NOMO-1 treated with DMSO at 0.1 percent for 48 hours (cell line): ENCODE measurements at regions not wholly inside any gene's neighbourhood (a gene's known extent, or its start where the extent isn't known, plus 50 kb on each side); places are given as distances from the start of the nearest gene placed in this dataset.
"Not testable (repeated sequence)": the region's sequence is repeated elsewhere in the genome, so short reads cannot be mapped to it uniquely, and the experiment has no call there.

Experiments
- DNase-seq: peaks from one replicate; lab custom pipeline; 2025; ENCODE audit not compliant: unreplicated experiment; lab: John Stamatoyannopoulos, UW

DNA sequence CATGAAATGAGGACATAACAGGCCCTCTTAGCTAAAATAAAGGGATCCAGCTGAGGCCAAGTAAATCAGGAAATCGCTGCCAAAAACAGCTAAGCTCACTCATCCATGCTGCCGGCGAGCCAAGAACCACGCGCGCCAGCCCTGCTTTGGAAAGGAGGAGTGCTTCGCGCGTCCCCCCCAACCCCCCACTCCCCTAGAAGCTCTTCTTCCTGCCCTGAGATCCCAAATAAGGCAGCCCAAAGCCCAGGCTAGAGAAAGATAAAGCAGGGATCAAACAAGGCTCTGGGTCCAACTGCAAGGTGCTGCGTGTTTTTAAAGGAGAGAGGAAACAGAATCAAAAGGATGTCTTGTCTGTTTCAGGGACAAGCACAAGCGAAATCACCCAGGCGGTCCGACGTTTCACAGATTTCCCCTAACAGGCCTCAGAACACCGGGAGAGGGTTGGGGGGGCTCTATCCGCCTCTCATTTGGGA is 168.3 kb upstream of the AUTS2 start:
- no peak for DNase-seq

DNA sequence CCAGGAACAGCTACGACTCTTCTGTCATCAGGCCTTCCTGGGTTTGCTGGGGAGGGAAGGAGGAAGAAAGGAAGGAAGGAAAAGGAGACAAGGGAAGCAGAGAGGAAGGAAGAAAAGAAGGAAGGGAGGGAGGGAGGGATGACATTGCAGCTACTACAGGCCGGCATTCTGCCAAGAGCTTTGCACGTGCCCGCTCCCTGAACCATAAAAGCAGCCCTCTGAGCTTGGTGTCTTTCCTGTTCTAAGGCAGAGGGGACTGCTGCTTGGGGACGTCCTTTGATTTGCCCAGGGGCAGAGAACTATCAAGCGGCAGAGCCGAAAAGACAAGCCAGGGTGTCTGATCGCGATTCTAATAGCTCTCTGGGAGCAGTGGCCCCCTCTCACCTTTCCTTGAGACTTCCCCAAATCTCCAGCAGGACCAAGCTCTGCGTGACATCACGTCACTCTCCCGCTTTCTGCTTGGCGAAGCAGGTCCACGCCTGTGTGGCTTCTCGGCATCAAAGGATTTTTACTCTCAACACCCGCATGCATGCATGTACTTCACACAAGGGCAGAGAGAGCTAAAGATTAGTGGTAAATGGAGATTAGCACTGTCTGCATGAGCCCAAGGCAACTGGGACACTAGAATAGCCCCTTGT is 167.8 kb upstream of the AUTS2 start:
- no peak for DNase-seq

DNA sequence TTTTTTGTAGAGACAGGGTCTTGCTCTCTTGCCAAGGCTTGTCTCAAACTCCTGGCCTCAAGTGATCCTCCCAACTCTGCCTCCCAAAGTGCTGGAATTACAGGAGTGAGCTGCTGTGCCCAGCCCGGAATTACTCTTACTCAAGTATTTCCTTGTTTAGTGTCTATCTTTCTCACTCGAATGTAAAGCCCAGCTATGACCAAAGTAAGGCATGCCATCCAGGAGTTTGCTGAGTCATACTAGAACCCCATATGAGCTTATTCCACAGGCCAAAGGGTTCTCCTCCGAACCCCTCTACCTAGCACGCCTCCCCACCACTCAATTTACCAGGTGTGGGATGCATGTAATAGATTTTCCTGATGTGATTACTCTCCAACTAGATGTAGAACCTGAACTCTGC is 166.6 kb upstream of the AUTS2 start:
- no peak for DNase-seq

DNA sequence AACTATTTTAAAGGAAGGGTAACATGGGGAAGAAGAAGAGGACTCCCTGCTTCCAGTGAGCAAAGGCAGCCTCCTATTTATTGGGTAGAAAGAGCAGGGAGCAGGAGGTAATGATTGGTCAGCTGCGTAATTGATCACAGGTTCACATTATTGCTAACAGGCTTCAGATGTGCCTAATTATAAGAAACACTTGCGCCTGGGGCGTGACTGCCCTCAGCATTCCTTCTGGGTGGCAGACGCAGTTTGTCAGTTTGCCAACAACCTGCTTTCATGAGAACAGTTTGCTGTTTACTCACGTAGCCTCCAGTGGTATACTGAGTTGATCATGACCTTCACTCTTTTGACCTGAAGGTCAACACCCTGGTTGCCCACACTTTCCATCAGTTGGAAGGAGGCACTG is 166.0 kb upstream of the AUTS2 start:
- DNase-seq, result not testable (repeated sequence)

DNA sequence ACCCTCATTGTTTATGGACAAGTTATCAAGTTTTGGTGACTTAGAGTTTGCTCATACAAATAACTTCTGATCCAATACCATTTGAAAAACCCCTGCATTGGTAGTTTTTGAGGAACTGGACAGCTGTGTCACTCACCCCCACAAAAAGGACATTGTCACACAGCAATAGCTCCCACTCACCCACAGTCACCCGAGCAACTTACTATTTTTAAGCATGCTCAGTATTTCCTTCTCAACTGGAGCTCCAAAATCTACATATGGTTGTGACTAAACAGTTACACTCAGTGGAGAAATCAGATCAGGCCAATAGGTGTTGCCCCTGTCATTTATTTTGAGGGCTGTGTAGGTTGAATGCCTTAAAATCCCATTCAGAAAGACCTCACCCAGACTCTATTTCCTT is 165.2 kb upstream of the AUTS2 start:
- DNase-seq, result no peak

DNA sequence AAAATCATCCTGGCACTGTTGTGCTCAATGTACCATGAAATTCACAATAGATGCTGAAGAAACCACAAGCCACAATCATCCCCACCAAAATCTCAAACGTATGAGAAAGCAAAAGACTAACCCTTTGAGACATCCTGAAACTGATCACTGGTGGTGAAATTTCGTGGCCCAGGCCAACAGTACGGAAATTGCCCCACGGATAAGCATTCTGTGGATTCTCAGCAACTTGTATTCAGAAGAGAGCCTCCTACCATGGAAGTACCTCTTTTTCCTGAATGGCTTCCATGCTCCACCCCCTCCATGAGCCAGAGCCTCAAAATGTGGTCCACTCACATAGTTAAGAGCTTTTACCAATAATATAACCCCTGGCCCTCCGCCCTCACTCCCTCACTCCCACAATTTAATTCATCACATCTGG is 163.9 kb upstream of the AUTS2 start:
- DNase-seq, result no peak

DNA sequence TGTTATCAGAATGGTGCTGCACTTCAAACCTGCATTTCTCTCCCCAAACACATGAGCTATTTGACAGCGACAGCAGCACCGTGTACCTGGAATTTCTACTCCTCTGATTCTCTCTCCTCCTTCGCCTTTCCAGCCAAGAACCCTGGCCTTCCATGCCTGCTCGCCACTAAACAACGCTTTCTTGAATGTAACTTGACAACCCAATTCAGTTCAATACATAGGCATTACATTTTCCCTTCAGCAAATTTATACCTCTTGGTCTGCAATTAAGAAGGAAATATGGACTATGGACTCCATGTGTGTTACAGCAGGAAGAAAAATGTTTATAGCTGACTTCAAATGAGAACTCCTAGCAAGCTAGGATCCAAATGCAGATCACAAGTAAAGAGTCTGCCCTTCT is 162.6 kb upstream of the AUTS2 start:
- no peak for DNase-seq

DNA sequence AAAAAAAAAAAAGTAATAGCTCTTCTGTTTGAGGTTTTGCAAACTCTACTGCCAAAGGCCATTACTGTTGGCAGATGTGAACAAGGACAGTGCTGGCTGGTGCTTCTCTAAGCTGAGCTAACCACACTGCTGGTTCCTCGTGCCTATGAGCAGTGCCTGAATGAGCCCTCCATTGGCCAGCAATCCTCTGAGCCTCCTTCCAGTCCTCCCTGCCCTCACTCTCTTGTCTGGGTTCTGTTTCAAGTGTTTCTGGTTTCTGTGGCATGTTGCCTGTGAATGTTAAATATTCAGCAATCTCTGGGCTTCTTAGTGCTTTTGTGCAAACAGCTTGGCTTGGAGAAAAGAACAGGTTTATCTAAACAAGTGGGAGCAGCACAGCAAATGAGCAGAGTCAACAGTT is 161.3 kb upstream of the AUTS2 start:
- DNase-seq, result no peak

DNA sequence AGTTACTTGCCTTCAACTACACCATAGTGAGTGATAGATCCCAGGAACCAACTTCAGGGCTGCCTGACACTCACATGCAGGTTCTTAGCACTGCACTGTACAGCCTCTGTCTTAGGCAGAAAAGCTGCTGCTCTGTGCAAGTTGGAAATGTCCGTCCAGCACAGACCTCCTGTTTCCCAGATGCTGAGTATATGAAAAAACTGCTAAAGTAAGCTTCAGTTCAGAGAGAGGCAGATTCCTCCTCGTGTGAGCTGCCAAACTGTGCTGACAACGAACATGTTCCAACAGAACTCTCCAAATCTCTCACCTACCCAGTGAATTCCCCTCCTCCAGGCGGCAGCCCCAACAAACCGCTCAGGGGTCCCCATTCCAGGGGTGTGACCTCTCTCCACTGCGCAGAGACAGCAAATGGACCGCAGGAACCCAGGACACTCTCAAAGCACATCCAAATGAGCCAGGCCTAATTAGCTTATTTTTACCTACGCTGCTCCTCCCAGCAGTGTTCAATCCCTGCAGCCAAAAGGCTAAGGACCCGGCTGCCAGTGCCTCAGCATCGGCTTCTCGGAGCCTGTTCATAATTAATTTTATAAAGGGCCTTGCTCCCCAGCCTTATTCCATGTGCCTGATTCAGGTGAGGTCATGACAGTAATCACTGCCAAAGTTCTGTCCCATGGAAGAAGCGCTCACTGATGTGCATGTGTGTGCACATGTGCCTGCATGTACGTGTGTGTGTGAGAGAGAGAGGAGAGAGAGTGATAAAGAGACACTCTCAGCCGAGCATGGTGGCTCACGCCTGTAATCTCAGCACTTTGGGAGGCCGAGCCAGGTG is 159.5 kb upstream of the AUTS2 start:
- DNase-seq, result no peak

DNA sequence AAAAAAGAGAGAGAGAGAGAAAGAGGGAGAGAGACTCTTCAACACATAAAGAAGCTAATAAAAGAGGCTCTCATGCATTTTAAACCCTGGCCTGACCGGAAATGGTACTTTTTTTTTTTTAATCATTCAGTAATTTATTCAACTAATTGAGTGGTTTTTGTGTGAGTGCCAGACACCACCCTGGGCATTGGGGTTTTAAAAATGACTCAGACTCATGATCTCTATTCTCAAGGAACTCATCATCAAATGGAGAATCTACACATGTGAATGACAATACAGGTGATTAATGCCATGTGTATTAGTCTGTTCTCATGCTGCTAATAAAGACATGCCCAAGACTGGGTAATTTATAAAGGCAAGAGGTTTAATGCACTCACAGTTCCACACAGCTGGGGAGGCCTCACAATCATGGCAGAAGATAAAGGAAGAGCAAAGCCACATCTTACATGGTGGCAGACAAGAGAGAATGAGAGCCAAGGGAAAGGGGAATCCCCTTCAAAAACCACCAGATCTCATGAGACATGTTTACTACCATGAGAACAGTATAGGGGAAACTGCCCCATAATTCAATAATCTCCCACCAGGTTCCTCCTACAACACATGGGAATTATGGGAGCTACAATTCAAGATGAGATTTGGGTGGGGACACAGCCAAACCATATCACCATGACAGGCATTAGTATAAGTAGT is 158.5 kb upstream of the AUTS2 start:
- no peak for DNase-seq

DNA sequence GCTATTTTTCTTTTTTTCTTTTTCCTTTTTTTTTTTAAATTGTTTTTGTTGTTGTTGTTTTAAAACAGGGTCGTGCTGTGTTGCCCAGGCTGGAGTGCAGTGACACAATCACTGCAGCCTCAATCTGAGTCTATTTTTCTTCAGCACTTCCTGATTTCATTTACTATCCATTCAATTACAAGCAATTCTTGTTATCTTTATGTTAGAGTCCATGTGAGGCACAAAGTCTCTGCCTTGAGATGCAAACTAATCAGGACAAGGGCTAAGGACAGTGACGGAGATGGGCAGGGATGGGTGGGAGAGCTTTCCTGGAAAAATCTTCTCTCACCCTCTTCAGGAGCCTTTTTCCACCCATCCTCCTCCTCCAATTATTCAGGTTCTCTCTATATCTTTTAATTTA is 157.3 kb upstream of the AUTS2 start:
- DNase-seq, result no peak

DNA sequence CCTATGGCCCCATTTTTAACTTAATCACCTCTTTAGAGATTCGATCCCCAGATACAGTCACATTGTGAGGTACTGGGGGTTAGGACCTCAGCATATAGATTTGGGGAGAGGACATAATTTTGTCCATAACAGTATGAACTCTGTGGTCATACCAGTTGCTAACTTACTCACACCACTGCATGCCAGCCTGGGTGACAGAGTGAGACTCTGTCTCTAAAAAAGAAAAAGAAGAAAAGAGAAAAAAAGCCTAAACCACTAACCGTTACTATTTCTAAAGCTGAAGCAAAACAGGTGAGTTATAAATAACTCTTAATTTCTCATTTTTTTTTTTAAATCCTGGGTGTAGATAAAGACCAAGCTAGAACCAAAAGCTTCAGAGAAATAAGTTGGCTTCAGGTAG is 155.1 kb upstream of the AUTS2 start:
- DNase-seq, result no peak

DNA sequence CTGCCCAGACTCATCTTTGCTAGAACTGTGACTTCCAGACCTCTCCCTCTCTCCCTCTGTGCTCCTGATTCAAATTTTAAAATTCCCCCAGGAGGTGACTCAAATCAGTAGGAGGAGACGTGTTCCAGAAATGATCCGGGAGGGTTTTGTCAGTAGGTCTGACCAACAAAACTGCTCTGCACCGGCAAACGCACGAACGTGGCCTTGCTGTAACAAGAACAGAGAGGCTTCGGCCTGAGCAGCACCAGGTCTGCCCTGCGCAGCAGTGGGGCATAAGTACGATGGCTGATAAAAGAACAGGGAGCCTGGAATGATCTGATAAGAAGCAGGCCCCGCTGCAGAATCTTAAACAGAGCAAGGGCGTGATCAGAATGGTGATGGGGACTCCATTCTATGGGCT is 152.7 kb upstream of the AUTS2 start:
- no peak for DNase-seq

DNA sequence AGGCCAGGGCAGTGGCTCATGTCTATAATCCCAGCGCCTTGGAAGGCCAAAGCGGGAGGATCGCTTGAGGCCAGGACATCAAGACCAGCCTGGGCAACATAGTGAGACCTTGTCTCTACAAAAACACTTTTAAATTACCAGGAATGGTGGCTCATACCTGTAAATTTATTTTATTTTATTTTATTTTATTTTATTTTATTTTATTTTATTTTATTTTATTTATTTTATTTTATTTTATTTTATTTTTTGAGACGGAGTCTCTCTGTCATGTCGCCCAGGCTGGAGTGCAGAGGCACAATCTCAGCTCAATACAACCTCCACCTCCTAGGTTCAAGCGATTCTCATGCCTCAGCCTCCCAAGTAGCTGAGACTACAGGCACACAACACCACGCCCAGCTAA is 152.1 kb upstream of the AUTS2 start:
- not testable (repeated sequence) for DNase-seq

DNA sequence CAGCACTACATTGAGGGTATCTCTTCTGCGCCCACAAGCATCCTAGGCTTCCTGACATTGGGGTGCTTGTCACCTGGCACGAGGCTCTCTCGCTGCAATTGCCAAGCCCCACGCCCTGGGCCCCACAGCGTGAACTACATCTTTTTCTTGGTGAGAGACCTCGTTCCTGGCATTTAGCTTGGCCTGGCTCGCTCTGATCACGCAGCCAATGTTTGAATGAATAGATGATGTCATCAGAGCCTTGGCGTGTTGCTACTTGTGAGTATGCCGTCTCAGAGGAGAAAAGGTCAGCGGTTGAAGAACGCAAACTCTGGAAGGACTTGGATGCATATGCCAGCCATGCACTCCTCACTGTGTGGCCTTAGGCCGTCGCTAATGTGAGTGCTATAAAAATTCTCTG is 150.2 kb upstream of the AUTS2 start:
- DNase-seq, result no peak

DNA sequence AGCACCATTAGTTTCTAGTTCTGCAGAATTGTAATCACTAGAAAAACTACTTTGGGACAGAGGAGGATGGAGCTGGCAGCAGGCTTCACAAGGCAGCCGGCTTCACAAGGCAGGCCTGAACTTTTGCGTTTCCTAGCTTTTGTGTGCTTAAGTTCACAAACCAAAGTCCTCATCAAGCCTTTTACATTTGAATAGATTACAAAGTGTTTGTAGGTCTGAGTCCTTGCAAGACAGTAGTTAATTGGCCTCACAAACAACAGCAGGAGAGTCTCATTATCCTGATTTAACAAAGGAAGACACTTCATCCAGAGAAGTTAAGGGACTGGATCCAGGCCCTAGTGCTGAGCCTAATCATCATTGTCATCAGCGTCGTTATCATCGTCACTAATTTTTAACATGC is 147.8 kb upstream of the AUTS2 start:
- DNase-seq, result no peak

DNA sequence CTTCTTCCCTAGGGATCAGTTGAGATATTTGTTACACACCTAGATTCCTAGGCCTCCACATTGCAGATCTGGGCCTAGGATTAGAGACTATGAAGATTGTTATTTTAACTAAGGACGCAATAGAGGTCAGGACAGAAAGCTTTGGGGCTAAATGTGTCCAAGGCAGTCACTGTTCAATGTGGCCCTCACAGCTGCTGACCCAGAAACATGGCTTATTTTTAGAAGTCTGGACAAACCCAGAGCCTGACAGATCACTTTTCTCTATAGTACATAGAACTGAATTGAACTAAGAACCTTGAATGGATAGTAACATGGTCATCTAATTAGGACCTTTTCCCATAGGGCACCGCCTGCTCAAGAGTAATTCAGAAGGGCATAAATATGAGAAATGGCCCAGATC is 146.6 kb upstream of the AUTS2 start:
- DNase-seq, result no peak

DNA sequence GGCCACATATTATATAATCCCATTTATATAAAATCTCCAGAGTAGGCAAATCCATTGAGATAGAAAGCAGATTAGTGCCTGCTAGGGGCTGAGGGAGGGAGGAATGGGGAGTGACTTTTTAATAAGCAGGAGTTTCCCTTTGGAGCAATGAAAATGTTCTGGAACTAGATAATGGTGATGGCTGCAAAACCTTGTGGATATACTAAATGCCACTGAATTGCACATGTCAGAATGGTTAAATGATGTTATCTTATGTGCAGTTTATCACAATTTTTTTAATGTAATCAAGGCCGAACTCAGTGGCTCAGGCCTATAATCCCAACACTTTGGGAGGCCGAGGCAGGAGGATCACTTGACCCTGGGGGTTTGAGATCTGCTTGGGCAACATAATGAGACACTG is 145.5 kb upstream of the AUTS2 start:
- DNase-seq, result no peak

DNA sequence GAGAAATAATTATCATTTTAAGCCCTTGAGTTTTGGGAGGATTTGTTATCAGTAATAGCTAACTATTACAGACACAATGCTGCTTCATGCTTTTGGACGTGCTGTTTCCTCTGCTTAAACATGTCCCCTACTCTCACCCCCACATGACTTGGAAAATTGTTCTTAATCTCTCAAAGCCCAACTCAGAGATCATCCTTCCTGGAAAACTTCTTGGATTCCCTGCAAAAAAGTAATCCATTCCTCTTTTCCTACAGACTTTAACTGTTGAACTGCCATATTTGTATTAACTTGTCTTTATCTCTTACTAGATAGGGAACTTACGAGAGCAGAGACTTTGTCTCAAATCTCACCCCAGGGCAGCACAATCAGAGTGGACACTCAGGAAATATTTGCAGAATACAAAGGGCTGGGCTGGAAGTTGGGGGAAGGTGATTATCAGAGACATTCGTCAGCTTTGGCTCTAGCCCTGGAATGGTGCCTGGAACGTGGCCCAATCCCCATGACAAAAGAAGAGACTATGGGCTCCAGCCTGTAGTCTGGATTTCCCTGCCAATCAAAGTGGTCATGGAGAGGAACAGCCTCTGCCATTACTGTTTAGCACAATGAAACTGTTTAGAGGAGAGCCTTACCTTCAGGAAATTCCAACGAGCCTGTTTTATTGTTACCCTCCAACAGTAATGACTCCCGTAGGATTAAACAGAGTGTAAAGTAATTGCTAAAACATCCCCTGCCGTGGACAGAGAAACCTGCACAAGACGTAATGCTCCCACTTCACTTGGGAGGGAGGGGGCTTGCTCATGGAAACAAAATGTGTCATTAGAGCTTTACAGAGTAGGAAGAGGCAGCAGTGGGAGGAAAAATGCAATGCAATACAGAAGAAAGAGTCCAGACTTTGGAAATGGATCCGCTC is 140.4 kb upstream of the AUTS2 start:
- DNase-seq, result no peak

DNA sequence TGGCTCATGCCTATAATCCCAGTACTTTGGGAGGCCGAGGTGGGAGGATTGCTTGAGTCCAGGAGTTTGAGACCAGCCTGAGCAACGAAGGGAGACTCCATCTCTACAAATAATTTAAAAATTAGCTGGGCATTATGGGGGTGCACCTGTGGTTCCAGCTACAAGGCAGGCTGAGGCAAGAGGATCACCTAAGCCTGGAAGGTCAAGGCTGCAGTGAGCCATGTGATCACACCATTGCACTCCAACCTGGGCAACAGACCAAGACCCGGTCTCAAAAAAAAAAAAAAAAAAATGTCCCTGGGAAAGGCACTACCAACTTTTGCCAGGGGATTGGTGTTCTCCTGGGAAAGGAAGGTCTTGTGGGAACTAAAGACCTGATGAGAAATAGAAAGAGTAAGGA is 134.2 kb upstream of the AUTS2 start:
- no peak for DNase-seq

DNA sequence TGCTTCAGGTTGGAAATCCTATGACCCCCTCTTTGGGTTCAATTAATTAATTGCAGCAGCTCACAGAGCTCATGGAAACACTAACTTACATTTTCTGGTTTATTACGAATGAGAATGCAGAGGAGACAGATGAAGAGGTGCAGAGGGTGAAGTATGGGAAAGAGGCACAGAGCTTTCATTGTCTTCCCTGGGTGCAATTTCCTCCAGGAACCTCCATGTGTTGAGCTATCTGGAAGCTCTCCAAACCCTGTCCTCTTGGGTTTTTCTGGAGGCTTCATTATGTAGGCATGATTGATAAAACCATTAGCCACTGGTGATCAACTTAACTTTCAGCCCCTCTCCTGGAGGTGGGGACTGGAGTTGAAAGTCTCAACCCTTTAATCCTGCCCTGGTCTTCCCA is 133.0 kb upstream of the AUTS2 start:
- DNase-seq, result no peak
